Heart left ventricle (tissue), 16 donors: ENCODE measurements at regions not wholly inside any gene's neighbourhood (a gene's known extent, or its start where the extent isn't known, plus 50 kb on each side); places are given as distances from the start of the nearest gene placed in this dataset.

ENCODE experiments used
- ATAC-seq, 4 donors: fragments of 200-7000 bp; cut with Tn5 transposase; one replicate each; pipeline ENCODE4 v1.9.1; 2020 to 2022; ENCODE audit warnings: moderate library complexity in 4 of 4, mild to moderate bottlenecking in 3 of 4, moderate number of reproducible peaks in 1 of 4
- DNase-seq, 5 donors: peaks; one replicate each; pipeline ENCODE4 v3.0.0-alpha.2; 2020
- H3K27ac ChIP-seq, 12 donors: fragments of 200-600 bp; sonication (generic) in 4 of 12; one replicate each; pipeline versions ENCODE4 v1.5.0 to v1.8.0; 2016 to 2022; ENCODE audit warnings: mild to moderate bottlenecking in 2 of 12
- H3K27me3 ChIP-seq, 9 donors: fragments of 200-600 bp; sonication (generic) in 2 of 9; one replicate each; pipeline versions ENCODE4 v1.5.1 to v1.8.0; 2016 to 2022; ENCODE audit warnings: mild to moderate bottlenecking in 3 of 9
- H3K36me3 ChIP-seq, 9 donors: fragments of 200-600 bp; sonication (generic) in 2 of 9; one replicate each; pipeline versions ENCODE4 v1.5.0 to v1.8.0; 2018 to 2022; ENCODE audit warnings: mild to moderate bottlenecking in 2 of 9
- H3K4me1 ChIP-seq, 12 donors: fragments of 200-600 bp; sonication (generic) in 4 of 12; one replicate each; pipeline versions ENCODE4 v1.5.0 to v1.8.0; 2016 to 2022; ENCODE audit warnings: mild to moderate bottlenecking in 3 of 12
- H3K4me3 ChIP-seq, 12 donors: fragments of 200-600 bp; sonication (generic) in 4 of 12; one replicate each; pipeline versions ENCODE4 v1.5.0 to v1.8.0; 2017 to 2022; ENCODE audit warnings: mild to moderate bottlenecking in 9 of 12, moderate library complexity in 4 of 12
- H3K9me3 ChIP-seq, 12 donors: fragments of 200-600 bp; sonication (generic) in 4 of 12; one replicate each; pipeline versions ENCODE4 v1.5.0 to v1.8.0; 2016 to 2022; ENCODE audit warnings: mild to moderate bottlenecking in 1 of 12
- CTCF ChIP-seq, 12 donors: fragments of 200-600 bp; sonication (generic) in 4 of 12; IDR thresholded peaks; one replicate each; pipeline versions ENCODE4 v1.5.0 to v1.8.0; 2018 to 2022; ENCODE audit warnings: antibody characterized with exemption in 12 of 12, mild to moderate bottlenecking in 5 of 12
- POLR2A ChIP-seq, 2 donors: fragments of 450-650 bp; IDR thresholded peaks; one replicate each; pipeline ENCODE4 v1.6.1; 2017; ENCODE audit warnings: antibody characterized with exemption in 2 of 2, mild to moderate bottlenecking in 2 of 2, moderate library complexity in 2 of 2
- WGBS, 4 donors: extraction: QIAGEN DNeasy Blood & Tissue Kit in 2 of 4; methylation state at CpG; one replicate each; pipeline versions ENCODE4 v1.1.5 to v1.1.7; 2013 to 2018; 5-methylcytosine and 5-hydroxymethylcytosine counted together
- intact Hi-C, 10 donors: fragments of 100-400 bp; cut with DNase I; formaldehyde crosslinking; loops; one replicate each; pipeline versions ENCODE4 v1.11.1 to v1.14.2; 2022
- donor health status: ischemic (EF 13 %, LVEDD 7.1; RV severe dilation, severe dysfunction).
- donor health status: healthy with polysubstance abuse.
- donor health status: DM: no; HTN: yes; CAD: no.
- donor health status: DM: no; HTN: no; CAD: no.
- donor health status: ischemic (EF 25% LVEDD 6.9; RV normal size, moderate dysfunction).
- donor health status: ischemic (EF 25% LVEDD 5.7; RV mildly dilated, moderate dysfunction).
- donor health status: healthy.
- donor health status: DM: yes; HTN: yes; CAD: no.
- donor health status: ischemic (EF 35%, LVEDD 5.7; RV mildly dilated, moderate dysfunction).
- donor health status: nonischemic (EF 11% LVEDD 7.7; RV severe dilation, severe dysfunction).
- donor health status: DM: yes; HTN: yes; CAD: no.
- donor health status: PGD.
- donor health status: ischemic (EF 29% LVEDD 5.4; RV normal size, mild dysfunction).
- donor health status: nonischemic (EF 23%, LVEDD 6.1; RV moderate dilation, normal function).

GRCh38 chr2:217146956-217147355, 287.1 kb upstream of the TNP1 start:
- intact Hi-C loops, result loop anchor here in 1 of 10 donors (10.0 kb wide), 1 partner anchor 132 kb away; no protein-coding TSS in a partner anchor
- DNase-seq (no peak), ATAC-seq (no peak)
- Histone ChIP-seq H3K9me3 (peaks cover 0 to 12% (median 8%) of the 10 kb centered on the region in 12 donors), H3K4me3 (no peak overlapping the region), H3K27ac (no peak overlapping the region), H3K27me3 (peaks cover 0 to 11% (median 0%) of the 10 kb centered on the region in 9 donors), H3K4me1 (no peaks in the 10 kb centered on the region), H3K36me3 (no peaks in the 10 kb centered on the region)
- 92 to 95% (median 95%) methylated on average over 4 of the region's 4 CpGs for WGBS, 4 donors
- no peak for TF ChIP-seq POLR2A (IDR thresholded peaks at IDR 0.05)
- no peak for TF ChIP-seq CTCF (IDR thresholded peaks at IDR 0.05)

- H3K9me3 ChIP-seq, result peaks cover 0 to 54% (median 32%) of the 10 kb centered on the region in 12 donors
These were observed 282.9 kb upstream of the TNP1 start for GRCh38 chr2:217142649-217143266.

GRCh38 chr2:217138284-217138683, 278.4 kb upstream of the TNP1 start:
- ATAC-seq (no peak), DNase-seq (no peak)
- H3K27ac ChIP-seq, result no peak overlapping the region
- H3K27me3 ChIP-seq, result no peaks in the 10 kb centered on the region
- 91 to 94% (median 93%) methylated on average over 4 of the region's 4 CpGs for WGBS, 4 donors
- intact Hi-C loops, result no loop called here
- peaks cover 0 to 90% (median 35%) of the 10 kb centered on the region in 12 donors for H3K9me3 ChIP-seq
- TF ChIP-seq POLR2A (IDR thresholded peaks at IDR 0.05), result no peak
- TF ChIP-seq CTCF (IDR thresholded peaks at IDR 0.05), result no peak
- no peaks in the 10 kb centered on the region for H3K36me3 ChIP-seq
- no peak overlapping the region for H3K4me3 ChIP-seq
- H3K4me1 ChIP-seq, result no peaks in the 10 kb centered on the region

More at GRCh38 chr2:217142649-217143266, 282.9 kb upstream of the TNP1 start:
- H3K4me3 ChIP-seq, result no peak overlapping the region
- H3K4me1 ChIP-seq, result no peaks in the 10 kb centered on the region
- H3K36me3 ChIP-seq, result no peaks in the 10 kb centered on the region
- intact Hi-C loops, result loop anchor here in 1 of 10 donors (10.0 kb wide), 1 partner anchor 128 kb away; no protein-coding TSS in a partner anchor
- H3K27ac ChIP-seq, result no peak overlapping the region
- no peak for DNase-seq
- WGBS, 4 donors, result 77 to 82% (median 79%) methylated on average over 3 of the region's 3 CpGs
- no peak for ATAC-seq
- H3K27me3 ChIP-seq, result no peaks in the 10 kb centered on the region
- TF ChIP-seq POLR2A (IDR thresholded peaks at IDR 0.05) (no peak), CTCF (IDR thresholded peaks at IDR 0.05) (peak in 9 of 12 donors; percentile 19 to 44 (median 39))

GRCh38 chr2:217127744-217128143, 267.9 kb upstream of the TNP1 start:
- TF ChIP-seq CTCF (IDR thresholded peaks at IDR 0.05) (no peak), POLR2A (IDR thresholded peaks at IDR 0.05) (no peak)
- Histone ChIP-seq H3K27me3 (peaks cover 0 to 4% (median 0%) of the 10 kb centered on the region in 9 donors), H3K9me3 (no peaks in the 10 kb centered on the region), H3K4me1 (peaks cover 0 to 8% (median 0%) of the 10 kb centered on the region in 12 donors), H3K27ac (no peak overlapping the region), H3K4me3 (no peak overlapping the region), H3K36me3 (no peaks in the 10 kb centered on the region)
- DNase-seq (no peak), ATAC-seq (no peak)
- WGBS, 4 donors, result 94 to 98% (median 97%) methylated on average over 2 of the region's 2 CpGs
- intact Hi-C loops, result no loop called here
